GM18508 (cell line): ENCODE measurements at regions not wholly inside any gene's neighbourhood (a gene's known extent, or its start where the extent isn't known, plus 50 kb on each side); places are given as distances from the start of the nearest gene placed in this dataset.

ENCODE experiments used
- ATAC-seq: cut with Tn5 transposase; IDR thresholded peaks from one replicate; pipeline ENCODE4 v1.9.1; 2021; ENCODE audit warnings: moderate number of reproducible peaks; ENCODE audit not compliant: insufficient read depth, unreplicated experiment

GRCh38 chr7:13839063-13839462 lies 150.4 kb downstream of the ETV1 start:
- ATAC-seq = no peak
